ENCODE measurements at regions not wholly inside any gene's neighbourhood (a gene's known extent, or its start where the extent isn't known, plus 50 kb on each side); places are given as distances from the start of the nearest gene placed in this dataset.
A peak's percentile ranks its signal among the peaks of the same experiment; 100 is the strongest.

DNA sequence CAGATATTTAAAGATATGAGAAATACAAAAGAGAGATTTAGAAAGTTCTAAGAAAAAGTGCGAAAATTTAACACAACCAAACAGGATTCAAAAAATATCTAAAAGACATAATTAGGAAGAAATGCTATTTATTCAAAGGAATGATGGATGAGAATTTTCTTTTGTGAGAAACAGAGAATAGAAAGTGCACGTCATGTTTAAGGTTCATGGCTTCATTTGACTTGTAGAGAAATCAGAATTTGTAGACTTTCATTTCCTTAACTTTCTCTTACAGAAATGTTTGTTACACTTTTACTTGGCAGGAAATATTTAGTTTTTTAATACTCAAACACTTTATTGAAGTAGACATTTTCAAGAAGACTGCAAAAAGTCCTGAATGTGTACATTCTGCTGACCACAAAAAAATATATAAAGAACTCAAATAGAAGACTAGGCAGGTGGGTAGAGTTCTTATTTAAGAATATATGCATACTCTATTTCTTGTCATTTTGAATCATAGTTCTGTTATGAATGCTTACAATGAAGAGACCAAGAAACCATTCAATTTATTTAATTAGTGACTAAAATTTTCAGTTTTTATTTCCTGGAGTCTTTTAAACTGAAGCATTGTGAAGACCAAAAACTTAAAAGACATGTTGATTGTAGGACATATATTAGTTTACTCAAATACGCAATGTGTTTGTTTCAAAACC lies 710.5 kb upstream of the HS3ST5 start:
- BruUV-seq (replicated peaks), result no TSS peak
- TF ChIP-seq ZSCAN20 (CRISPR knock-in tag; IDR thresholded peaks at IDR 0.05; ENCODE audit: borderline replicate concordance) (no peak), STAG1 (CRISPR knock-in tag; IDR thresholded peaks at IDR 0.05) (no peak), ZNF777 (CRISPR knock-in tag; IDR thresholded peaks at IDR 0.05) (no peak), CREB1 (IDR thresholded peaks at IDR 0.05) (no peak), CREB1 (CRISPR knock-in tag; IDR thresholded peaks at IDR 0.05) (no peak), RBFOX2 (IDR thresholded peaks at IDR 0.05; ENCODE audit: low read depth, low read length) (no peak)
- ChIA-PET POLR2A (no interaction called here), CTCF (ENCODE audit: low intra/inter-chr PET ratio, low total read pairs) (no interaction called here)
- Histone ChIP-seq H3K79me2 (ENCODE audit: insufficient read depth, low read length) (no peaks in the 10 kb centered on the region), H2AFZ (ENCODE audit: low read length) (no peak overlapping the region), H3K4me2 (ENCODE audit: low read depth, low read length) (no peak overlapping the region), H3K36me3 (replicated peaks in 1 of 2; ENCODE audit: control insufficient read depth in 1 of 2, insufficient read depth in 2 of 2, low read length in 2 of 2) (no peaks in the 10 kb centered on the region), H3K27ac (ENCODE audit: extremely low read length, insufficient read depth, low read length) (no peak overlapping the region), H3K4me3 (replicated peaks in 1 of 3; ENCODE audit: insufficient read depth in 1 of 3, low read depth in 2 of 3, low read length in 3 of 3) (no peak overlapping the region), H4K20me1 (ENCODE audit: insufficient read depth, low read length) (no peaks in the 10 kb centered on the region), H3K9ac (ENCODE audit: insufficient read depth, low read depth, low read length) (no peak overlapping the region), H3K4me1 (ENCODE audit: insufficient read depth, low read length) (peaks cover 16% of the 10 kb centered on the region), H3K27me3 (ENCODE audit: control insufficient read depth in 1 of 2, insufficient read depth in 2 of 2, low read length in 2 of 2) (no peaks in the 10 kb centered on the region), H3K9me3 (ENCODE audit: low read length) (no peaks in the 10 kb centered on the region)
- ATAC-seq (no peak), FAIRE-seq (no peak), DNase-seq (ENCODE audit: low spot score) (no peak)
- 43% methylated on average over 3 of the region's 3 CpGs for WGBS (ENCODE audit: low lambda C conversion rate)
- in situ Hi-C loops (cut with HindIII; ENCODE audit: extremely low pct_ligation_motif_present, low pct_unique_long_range_greater_than_20kb), result no loop called here
- intact Hi-C loops (cut with micrococcal nuclease; ENCODE audit: unreplicated experiment), result no loop called here

DNA sequence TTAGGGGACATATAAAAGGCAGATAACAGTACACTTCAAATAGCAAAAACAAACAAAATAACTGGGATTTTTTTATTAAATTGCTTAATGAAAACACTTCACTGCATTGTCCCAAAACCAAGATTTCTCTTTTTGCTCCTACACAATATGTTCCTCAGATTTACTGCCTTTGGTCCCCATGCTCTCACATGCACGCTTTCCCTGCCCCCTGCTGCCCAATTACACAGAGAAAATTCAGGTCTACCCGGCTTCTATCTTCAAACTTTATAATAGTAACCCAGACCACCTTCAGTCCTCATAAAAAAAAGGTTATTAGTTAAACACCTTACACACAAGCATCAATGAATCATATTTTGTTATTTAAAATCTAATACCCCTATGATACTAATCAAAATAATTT lies 673.8 kb upstream of the HS3ST5 start:
- FAIRE-seq, result no peak
- DNase-seq (ENCODE audit: low spot score), result no peak
- H3K4me1 ChIP-seq (ENCODE audit: insufficient read depth, low read length), result no peaks in the 10 kb centered on the region
- no peaks in the 10 kb centered on the region for H3K36me3 ChIP-seq (replicated peaks in 1 of 2; ENCODE audit: control insufficient read depth in 1 of 2, insufficient read depth in 2 of 2, low read length in 2 of 2)
- no peaks in the 10 kb centered on the region for H4K20me1 ChIP-seq (ENCODE audit: insufficient read depth, low read length)
- WGBS (ENCODE audit: low lambda C conversion rate), result 5% methylated on average over 2 of the region's 2 CpGs
- H3K4me2 ChIP-seq (ENCODE audit: low read depth, low read length), result no peak overlapping the region
- H3K27ac ChIP-seq (ENCODE audit: extremely low read length, insufficient read depth, low read length), result no peak overlapping the region
- in situ Hi-C loops (cut with HindIII; ENCODE audit: extremely low pct_ligation_motif_present, low pct_unique_long_range_greater_than_20kb) (no loop called here), intact Hi-C loops (cut with micrococcal nuclease; ENCODE audit: unreplicated experiment) (loop anchor here (2.0 kb wide), 1 partner anchor 268 kb away; no protein-coding TSS in a partner anchor)
- H3K79me2 ChIP-seq (ENCODE audit: insufficient read depth, low read length), result no peaks in the 10 kb centered on the region
- no peak overlapping the region for H3K4me3 ChIP-seq (replicated peaks in 1 of 3; ENCODE audit: insufficient read depth in 1 of 3, low read depth in 2 of 3, low read length in 3 of 3)
- ChIA-PET POLR2A (no interaction called here), CTCF (ENCODE audit: low intra/inter-chr PET ratio, low total read pairs) (no interaction called here)
- no peak for TF ChIP-seq HMG20A (CRISPR knock-in tag; IDR thresholded peaks at IDR 0.05; ENCODE audit: borderline replicate concordance)
- peak; percentile 13; the same call in 1 of the 2 replicates for TF ChIP-seq STAG1 (CRISPR knock-in tag; IDR thresholded peaks at IDR 0.05)
- no peak for TF ChIP-seq ZNF564 (CRISPR knock-in tag; IDR thresholded peaks at IDR 0.05)
- no peak for TF ChIP-seq RFXANK (CRISPR knock-in tag; IDR thresholded peaks at IDR 0.05)
- ATAC-seq, result no peak
- no peak overlapping the region for H2AFZ ChIP-seq (ENCODE audit: low read length)
- no TSS peak for BruUV-seq (replicated peaks)
- no peak overlapping the region for H3K9ac ChIP-seq (ENCODE audit: insufficient read depth, low read depth, low read length)
- H3K27me3 ChIP-seq (ENCODE audit: control insufficient read depth in 1 of 2, insufficient read depth in 2 of 2, low read length in 2 of 2), result no peaks in the 10 kb centered on the region
- no peaks in the 10 kb centered on the region for H3K9me3 ChIP-seq (ENCODE audit: low read length)

Measured in HepG2 (cell line).